K562 (cell line): ENCODE measurements at regions not wholly inside any gene's neighbourhood (a gene's known extent, or its start where the extent isn't known, plus 50 kb on each side); places are given as distances from the start of the nearest gene placed in this dataset.

Source experiments
- CBX1 ChIP-seq: sonication (generic); IDR thresholded peaks from 2 replicates; pipeline ENCODE4 v1.6.1; 2016; ENCODE audit warnings: antibody characterized with exemption, low read depth, mild to moderate bottlenecking
- CEBPB ChIP-seq: fragments of 450-650 bp; IDR thresholded peaks from 2 replicates; pipeline ENCODE4 v1.6.1; 2016; ENCODE audit warnings: missing genetic modification characterization, missing compliant biosample characterization
- CHD1 ChIP-seq: fragments of 200-600 bp; sonication (generic); IDR thresholded peaks from one replicate; pipeline ENCODE4 v1.6.1; 2012; ENCODE audit warnings: mild to moderate bottlenecking, moderate library complexity, low read length, inconsistent platforms
- CREM ChIP-seq: IDR thresholded peaks from 2 replicates; pipeline ENCODE4 v1.6.1; 2014; ENCODE audit warnings: antibody characterized with exemption, low read depth
- E2F3 ChIP-seq: fragments of 250-450 bp; sonication (Bioruptor Pico); IDR thresholded peaks from 2 replicates; pipeline ENCODE4 v1.4.0; 2020; ENCODE audit warnings: mild to moderate bottlenecking
- E4F1 ChIP-seq: fragments of 250-450 bp; sonication (Bioruptor Pico); IDR thresholded peaks from 2 replicates; pipeline ENCODE4 v1.5.0; 2021; ENCODE audit warnings: mild to moderate bottlenecking, borderline replicate concordance
- FOS ChIP-seq: IDR thresholded peaks from 3 replicates; pipeline ENCODE4 v1.6.1; 2011; ENCODE audit not compliant: insufficient read length; ENCODE audit errors: extremely low read depth
- FOXK2 ChIP-seq, 2 experiments: fragments of 450-650 bp; IDR thresholded peaks in 1 of 2; conservative IDR thresholded peaks in 1 of 2; 2 replicates each; pipeline ENCODE4 v1.6.1; 2016; ENCODE audit warnings: low read depth in 2 of 2, mild to moderate bottlenecking in 1 of 2
- HES1 ChIP-seq: fragments of 450-650 bp; IDR thresholded peaks from 2 replicates; pipeline ENCODE4 v1.6.1; 2016; ENCODE audit warnings: low read depth, mild to moderate bottlenecking, moderate library complexity
- NFATC3 ChIP-seq: fragments of 450-650 bp; IDR thresholded peaks from 2 replicates; pipeline ENCODE4 v1.6.1; 2017; ENCODE audit warnings: mild to moderate bottlenecking
- NFIX ChIP-seq: fragments of 250-450 bp; sonication (Bioruptor Pico); IDR thresholded peaks from 2 replicates; pipeline ENCODE4 v1.4.0; 2020; ENCODE audit warnings: low read depth, mild to moderate bottlenecking, moderate library complexity
- POLR2G ChIP-seq: fragments of 200-400 bp; formaldehyde crosslinking; IDR thresholded peaks from 2 replicates; pipeline ENCODE4 v1.6.1; 2017; ENCODE audit warnings: low read depth, mild to moderate bottlenecking, antibody characterized with exemption, low read length, moderate library complexity
- SMARCA5 ChIP-seq: fragments of 450-650 bp; IDR thresholded peaks from 2 replicates; pipeline ENCODE4 v1.6.1; 2016
- SMARCE1 ChIP-seq: fragments of 450-650 bp; IDR thresholded peaks from 2 replicates; pipeline ENCODE4 v1.7.1; 2016; ENCODE audit warnings: mild to moderate bottlenecking
- YBX1 ChIP-seq: fragments of 450-650 bp; IDR thresholded peaks from 2 replicates; pipeline ENCODE4 v1.7.1; 2016; ENCODE audit warnings: mild to moderate bottlenecking
- ZFP91 ChIP-seq: sonication (generic); formaldehyde crosslinking; IDR thresholded peaks from 2 replicates; pipeline ENCODE4 v1.8.0; 2022; ENCODE audit warnings: mild to moderate bottlenecking, missing genetic modification reagents
- ZNF134 ChIP-seq: fragments of 250-450 bp; sonication (Bioruptor Pico); conservative IDR thresholded peaks from 2 replicates; pipeline ENCODE4 v1.4.0; 2020
- ZNF24 ChIP-seq: fragments of 450-650 bp; IDR thresholded peaks from 2 replicates; pipeline ENCODE4 v1.6.1; 2016
- ZNF830 ChIP-seq: fragments of 250-450 bp; sonication (Bioruptor Pico); IDR thresholded peaks from 2 replicates; pipeline ENCODE4 v1.5.0; 2021; ENCODE audit warnings: mild to moderate bottlenecking
- TF ChIP-seq, protein P1 (sequence below): sonication (generic); formaldehyde crosslinking; IDR thresholded peaks from 2 replicates; pipeline ENCODE4 v1.8.0; 2023; ENCODE audit warnings: missing genetic modification reagents, mild to moderate bottlenecking, borderline replicate concordance

- TF ChIP-seq CEBPB (tag) (no peak), POLR2G (no peak), NFATC3 (no peak), FOXK2 (conservative IDR thresholded peaks at IDR 0.05 in 1 of 2, IDR thresholded peaks at IDR 0.05 in 1 of 2; ENCODE audit: low read depth in 2 of 2) (peak in 1 of 2 experiments; percentile 33; a peak in 1 of 4 replicates), E2F3 (CRISPR knock-in tag) (no peak), SMARCA5 (no peak), CHD1 (no peak), ZFP91 (CRISPR knock-in tag) (no peak), CBX1 (no peak), YBX1 (no peak), NFIX (CRISPR knock-in tag) (no peak), E4F1 (CRISPR knock-in tag) (no peak), ZNF134 (CRISPR knock-in tag) (peak; percentile 45), FOS (peak; percentile 70), ZNF24 (peak; percentile 44; the same call in 1 of the 2 replicates), SMARCE1 (peak; percentile 91), ZNF830 (CRISPR knock-in tag) (0 out of 2 replicates have a peak, but pooled peaks have one; percentile 21), HES1 (peak; percentile 53; the same call in 1 of the 2 replicates), CREM (0 out of 2 replicates have a peak, but pooled peaks have one; percentile 13)
- TF ChIP-seq, protein P1, sequence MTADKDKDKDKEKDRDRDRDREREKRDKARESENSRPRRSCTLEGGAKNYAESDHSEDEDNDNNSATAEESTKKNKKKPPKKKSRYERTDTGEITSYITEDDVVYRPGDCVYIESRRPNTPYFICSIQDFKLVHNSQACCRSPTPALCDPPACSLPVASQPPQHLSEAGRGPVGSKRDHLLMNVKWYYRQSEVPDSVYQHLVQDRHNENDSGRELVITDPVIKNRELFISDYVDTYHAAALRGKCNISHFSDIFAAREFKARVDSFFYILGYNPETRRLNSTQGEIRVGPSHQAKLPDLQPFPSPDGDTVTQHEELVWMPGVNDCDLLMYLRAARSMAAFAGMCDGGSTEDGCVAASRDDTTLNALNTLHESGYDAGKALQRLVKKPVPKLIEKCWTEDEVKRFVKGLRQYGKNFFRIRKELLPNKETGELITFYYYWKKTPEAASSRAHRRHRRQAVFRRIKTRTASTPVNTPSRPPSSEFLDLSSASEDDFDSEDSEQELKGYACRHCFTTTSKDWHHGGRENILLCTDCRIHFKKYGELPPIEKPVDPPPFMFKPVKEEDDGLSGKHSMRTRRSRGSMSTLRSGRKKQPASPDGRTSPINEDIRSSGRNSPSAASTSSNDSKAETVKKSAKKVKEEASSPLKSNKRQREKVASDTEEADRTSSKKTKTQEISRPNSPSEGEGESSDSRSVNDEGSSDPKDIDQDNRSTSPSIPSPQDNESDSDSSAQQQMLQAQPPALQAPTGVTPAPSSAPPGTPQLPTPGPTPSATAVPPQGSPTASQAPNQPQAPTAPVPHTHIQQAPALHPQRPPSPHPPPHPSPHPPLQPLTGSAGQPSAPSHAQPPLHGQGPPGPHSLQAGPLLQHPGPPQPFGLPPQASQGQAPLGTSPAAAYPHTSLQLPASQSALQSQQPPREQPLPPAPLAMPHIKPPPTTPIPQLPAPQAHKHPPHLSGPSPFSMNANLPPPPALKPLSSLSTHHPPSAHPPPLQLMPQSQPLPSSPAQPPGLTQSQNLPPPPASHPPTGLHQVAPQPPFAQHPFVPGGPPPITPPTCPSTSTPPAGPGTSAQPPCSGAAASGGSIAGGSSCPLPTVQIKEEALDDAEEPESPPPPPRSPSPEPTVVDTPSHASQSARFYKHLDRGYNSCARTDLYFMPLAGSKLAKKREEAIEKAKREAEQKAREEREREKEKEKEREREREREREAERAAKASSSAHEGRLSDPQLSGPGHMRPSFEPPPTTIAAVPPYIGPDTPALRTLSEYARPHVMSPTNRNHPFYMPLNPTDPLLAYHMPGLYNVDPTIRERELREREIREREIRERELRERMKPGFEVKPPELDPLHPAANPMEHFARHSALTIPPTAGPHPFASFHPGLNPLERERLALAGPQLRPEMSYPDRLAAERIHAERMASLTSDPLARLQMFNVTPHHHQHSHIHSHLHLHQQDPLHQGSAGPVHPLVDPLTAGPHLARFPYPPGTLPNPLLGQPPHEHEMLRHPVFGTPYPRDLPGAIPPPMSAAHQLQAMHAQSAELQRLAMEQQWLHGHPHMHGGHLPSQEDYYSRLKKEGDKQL (CRISPR knock-in tag), result no peak
Observed at GRCh38 chr21:35232545-35233176, 183.6 kb upstream of the RUNX1 start (continued).
